Testis (tissue), 2 donors: ENCODE measurements at regions not wholly inside any gene's neighbourhood (a gene's known extent, or its start where the extent isn't known, plus 50 kb on each side); places are given as distances from the start of the nearest gene placed in this dataset.

Experiments
- POLR2A ChIP-seq: fragments of 450-650 bp; IDR thresholded peaks from one replicate; pipeline ENCODE4 v1.6.1; 2017; ENCODE audit warnings: antibody characterized with exemption, mild to moderate bottlenecking, moderate library complexity
- TF ChIP-seq, protein P1 (sequence below), 3 experiments: fragments of 450-650 bp in 2 of 3; fragments of 200-600 bp in 1 of 3; sonication (generic) in 1 of 3; IDR thresholded peaks; one replicate each; pipeline ENCODE4 v1.5.1; 2016 to 2019; ENCODE audit warnings: antibody characterized with exemption in 3 of 3, mild to moderate bottlenecking in 2 of 3, moderate library complexity in 1 of 3

DNA sequence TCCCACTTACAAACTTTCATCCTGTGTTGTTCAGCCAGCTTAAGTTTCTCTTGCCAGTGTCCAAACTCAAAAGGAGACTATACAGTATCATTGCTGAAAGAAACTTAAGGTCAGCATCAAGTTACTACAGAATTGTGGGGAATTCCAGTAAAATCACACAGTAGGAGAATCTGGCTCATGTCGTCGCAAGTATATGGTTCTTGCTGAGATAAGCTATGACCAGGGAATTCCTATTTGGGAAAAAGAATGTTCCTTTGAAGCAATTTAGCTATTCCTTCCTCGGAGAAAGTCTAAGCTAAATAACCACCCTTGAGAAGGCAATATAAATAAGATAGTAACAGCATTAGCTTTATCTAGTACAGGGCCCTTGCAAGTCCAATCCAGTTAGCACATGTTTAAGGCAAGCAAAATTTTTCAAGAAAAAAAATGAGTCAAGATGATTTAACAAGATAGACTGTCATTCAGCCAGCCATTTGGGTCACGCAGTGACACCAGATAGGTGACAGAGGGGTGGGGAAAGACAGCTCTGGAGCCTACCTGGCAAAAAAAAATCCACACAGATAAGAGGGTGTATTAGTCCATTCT is 78.2 kb upstream of the THBS1 start:
- TF ChIP-seq, protein P1, sequence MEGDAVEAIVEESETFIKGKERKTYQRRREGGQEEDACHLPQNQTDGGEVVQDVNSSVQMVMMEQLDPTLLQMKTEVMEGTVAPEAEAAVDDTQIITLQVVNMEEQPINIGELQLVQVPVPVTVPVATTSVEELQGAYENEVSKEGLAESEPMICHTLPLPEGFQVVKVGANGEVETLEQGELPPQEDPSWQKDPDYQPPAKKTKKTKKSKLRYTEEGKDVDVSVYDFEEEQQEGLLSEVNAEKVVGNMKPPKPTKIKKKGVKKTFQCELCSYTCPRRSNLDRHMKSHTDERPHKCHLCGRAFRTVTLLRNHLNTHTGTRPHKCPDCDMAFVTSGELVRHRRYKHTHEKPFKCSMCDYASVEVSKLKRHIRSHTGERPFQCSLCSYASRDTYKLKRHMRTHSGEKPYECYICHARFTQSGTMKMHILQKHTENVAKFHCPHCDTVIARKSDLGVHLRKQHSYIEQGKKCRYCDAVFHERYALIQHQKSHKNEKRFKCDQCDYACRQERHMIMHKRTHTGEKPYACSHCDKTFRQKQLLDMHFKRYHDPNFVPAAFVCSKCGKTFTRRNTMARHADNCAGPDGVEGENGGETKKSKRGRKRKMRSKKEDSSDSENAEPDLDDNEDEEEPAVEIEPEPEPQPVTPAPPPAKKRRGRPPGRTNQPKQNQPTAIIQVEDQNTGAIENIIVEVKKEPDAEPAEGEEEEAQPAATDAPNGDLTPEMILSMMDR (IDR thresholded peaks at IDR 0.05) = no peak
- TF ChIP-seq POLR2A = no peak
